ENCODE measurements at regions not wholly inside any gene's neighbourhood (a gene's known extent, or its start where the extent isn't known, plus 50 kb on each side); places are given as distances from the start of the nearest gene placed in this dataset.

- no peak for DNase-seq
Observed at GRCh38 chr3:22977042-22977441, 226.1 kb upstream of the UBE2E2 start.

- no peak for DNase-seq
Observed at GRCh38 chr3:22977650-22978289, 225.4 kb upstream of the UBE2E2 start.

- DNase-seq = no peak
Observed at GRCh38 chr3:22979581-22979980, 223.5 kb upstream of the UBE2E2 start.

- peak; percentile 59 for DNase-seq
Observed at GRCh38 chr3:22980346-22980745, 222.8 kb upstream of the UBE2E2 start.

GRCh38 chr3:22981166-22981565 lies 222.0 kb upstream of the UBE2E2 start:
- no peak for DNase-seq

GRCh38 chr3:22981861-22982260 lies 221.3 kb upstream of the UBE2E2 start:
- DNase-seq = no peak

- DNase-seq = peak; percentile 15
Observed at GRCh38 chr3:22982981-22983587, 220.0 kb upstream of the UBE2E2 start.

- no peak for DNase-seq
Observed at GRCh38 chr3:22986958-22987357, 216.2 kb upstream of the UBE2E2 start.

GRCh38 chr3:22988566-22988965 lies 214.6 kb upstream of the UBE2E2 start:
- DNase-seq = no peak

- no peak for DNase-seq
Observed at GRCh38 chr3:22989716-22990115, 213.4 kb upstream of the UBE2E2 start.

- no peak for DNase-seq
Observed at GRCh38 chr3:22990291-22991200, 212.6 kb upstream of the UBE2E2 start.

- no peak for DNase-seq
Observed at GRCh38 chr3:22994781-22995180, 208.3 kb upstream of the UBE2E2 start.

- DNase-seq = no peak
Observed at GRCh38 chr3:22996920-22997571, 206.1 kb upstream of the UBE2E2 start.

- DNase-seq = no peak
Observed at GRCh38 chr3:23000371-23000770, 202.8 kb upstream of the UBE2E2 start.

- DNase-seq = no peak
Observed at GRCh38 chr3:23002151-23002550, 201.0 kb upstream of the UBE2E2 start.

GRCh38 chr3:23002836-23003732 lies 200.0 kb upstream of the UBE2E2 start:
- no peak for DNase-seq

- no peak for DNase-seq
Observed at GRCh38 chr3:23003733-23004046, 199.4 kb upstream of the UBE2E2 start.

GRCh38 chr3:23004971-23005370 lies 198.2 kb upstream of the UBE2E2 start:
- peak; percentile 81 for DNase-seq

GRCh38 chr3:23017801-23018200 lies 185.3 kb upstream of the UBE2E2 start:
- peak; percentile 81 for DNase-seq

GRCh38 chr3:23019596-23020300 lies 183.4 kb upstream of the UBE2E2 start:
- peak; percentile 77 for DNase-seq

- DNase-seq = no peak
Observed at GRCh38 chr3:23028294-23028693, 174.8 kb upstream of the UBE2E2 start.

GRCh38 chr3:23029001-23029400 lies 174.1 kb upstream of the UBE2E2 start:
- DNase-seq = no peak
